DMS 273 (cell line): ENCODE measurements at regions not wholly inside any gene's neighbourhood (a gene's known extent, or its start where the extent isn't known, plus 50 kb on each side); places are given as distances from the start of the nearest gene placed in this dataset.

Experiments used
- DNase-seq: peaks from one replicate; lab custom pipeline; 2025; ENCODE audit not compliant: unreplicated experiment; lab: John Stamatoyannopoulos, UW

DNA sequence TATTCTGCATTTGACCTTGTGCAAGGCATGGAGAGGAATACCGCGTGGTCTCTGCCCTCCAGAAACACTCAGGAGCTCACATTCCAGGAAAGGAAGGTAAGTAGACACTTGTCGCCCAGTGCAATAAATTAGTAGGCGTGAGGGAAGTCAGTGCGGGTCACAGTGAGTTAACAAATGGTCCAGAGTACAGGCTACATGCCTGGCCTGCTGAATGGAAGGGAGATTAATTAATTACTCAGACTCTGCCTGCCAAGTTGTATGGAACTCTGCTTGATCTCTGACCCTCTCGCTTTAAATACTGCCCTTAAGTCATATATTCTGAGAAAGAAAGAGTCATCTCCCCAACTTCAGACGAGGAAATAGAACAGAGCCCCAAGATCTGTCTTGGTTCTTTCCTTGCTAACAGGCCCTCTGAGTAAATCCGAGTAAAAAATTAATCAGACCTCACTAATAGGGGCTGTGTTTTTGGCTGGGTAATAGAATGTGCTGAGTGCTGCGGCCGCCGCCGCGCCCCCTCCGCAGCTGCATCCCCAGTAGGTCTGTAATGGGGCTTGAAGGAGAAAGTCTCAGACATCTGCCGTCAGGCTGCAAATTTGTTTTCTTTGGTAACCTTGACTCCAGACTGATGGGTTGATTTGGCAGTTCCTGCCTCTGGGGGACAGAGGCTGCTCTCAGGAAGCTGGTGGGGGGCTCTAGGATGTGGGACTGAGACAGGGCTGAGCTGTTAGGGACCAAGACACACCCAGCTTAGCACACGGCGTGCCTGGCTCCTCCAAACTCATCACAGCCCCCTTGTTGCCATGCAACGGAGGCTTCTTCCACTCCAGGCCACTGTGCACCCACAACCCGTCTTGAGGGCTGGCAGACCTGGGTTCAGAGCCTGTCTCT is 144.4 kb downstream of the NSG2 start:
- DNase-seq = no peak

- no peak for DNase-seq
These were observed 145.6 kb downstream of the NSG2 start for GRCh38 chr5:174191076-174191475.

DNA sequence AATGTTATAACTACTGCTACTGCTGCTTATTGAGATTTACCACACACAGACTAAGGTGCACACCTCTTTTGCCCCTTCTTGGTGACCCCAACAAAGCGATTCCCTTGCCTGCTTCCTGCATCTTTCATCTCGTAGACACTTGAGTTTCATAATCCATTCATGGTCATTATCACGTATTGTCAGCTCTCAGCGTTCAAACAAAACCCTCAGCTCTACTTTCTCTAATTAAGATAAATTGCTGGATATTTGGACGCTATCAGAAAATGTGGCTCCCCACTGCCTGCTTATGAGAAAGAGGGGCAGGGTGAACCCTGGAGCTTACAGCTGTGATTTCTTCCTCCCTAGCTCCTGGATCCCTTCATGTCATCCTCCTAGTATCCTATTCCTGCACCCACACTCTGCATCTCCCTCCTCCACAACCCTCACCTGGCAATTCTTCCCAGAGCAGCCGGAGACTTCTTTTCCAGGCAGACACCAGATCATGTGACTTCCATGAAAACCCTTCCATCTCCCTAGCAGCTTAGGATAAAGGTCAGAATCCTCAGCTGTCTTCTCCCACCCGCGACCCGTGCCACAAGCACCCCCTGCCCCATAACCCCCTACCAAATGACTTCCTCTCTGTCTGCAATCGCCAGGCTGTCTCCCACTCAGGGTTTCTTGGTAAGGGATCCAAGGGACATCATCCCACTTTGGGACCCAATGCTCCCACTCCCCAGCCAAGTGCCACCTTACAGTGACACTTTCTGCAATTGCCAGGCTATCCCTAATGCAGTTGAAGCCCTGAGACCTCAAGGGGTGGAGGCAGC is 146.5 kb downstream of the NSG2 start:
- DNase-seq = no peak

DNA sequence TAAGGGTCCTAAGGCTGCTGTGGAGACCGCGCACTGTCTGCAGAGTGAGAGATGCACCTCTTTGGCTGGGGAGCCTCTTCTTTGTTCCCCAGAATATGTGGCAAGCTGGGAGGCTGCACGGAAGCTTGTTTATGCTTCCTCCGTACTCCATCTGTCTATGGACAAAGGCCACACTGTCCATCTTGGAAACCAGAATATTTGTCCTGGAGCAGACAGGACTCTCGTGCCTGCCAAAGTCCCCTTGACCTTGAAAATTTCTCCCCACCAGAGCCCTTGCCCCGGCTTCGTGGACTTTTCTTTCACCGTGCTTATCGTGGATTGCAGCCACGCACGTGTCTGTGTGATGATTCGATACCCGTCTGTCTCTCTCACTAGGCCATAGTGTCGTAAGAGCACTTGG is 147.4 kb downstream of the NSG2 start:
- no peak for DNase-seq

DNA sequence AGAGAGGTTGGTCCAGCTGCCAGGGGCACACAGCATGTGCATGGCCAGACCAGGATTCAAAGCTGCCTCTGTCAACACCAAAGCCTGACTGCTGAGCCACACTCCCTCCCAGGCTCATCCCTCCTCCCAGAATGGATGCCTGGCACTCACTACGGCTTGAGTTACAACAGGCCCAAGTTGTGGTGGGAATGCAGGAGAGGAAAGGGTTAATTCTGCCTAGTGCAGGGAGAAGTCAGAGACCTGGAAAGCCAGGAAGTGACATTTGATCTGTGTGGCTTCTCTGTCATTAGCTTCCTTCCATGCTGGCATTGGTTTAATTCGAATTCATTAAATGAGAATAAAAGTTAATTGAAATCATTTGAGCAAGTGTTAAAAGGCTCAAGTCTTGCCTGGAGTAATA is 150.0 kb downstream of the NSG2 start:
- no peak for DNase-seq

DNA sequence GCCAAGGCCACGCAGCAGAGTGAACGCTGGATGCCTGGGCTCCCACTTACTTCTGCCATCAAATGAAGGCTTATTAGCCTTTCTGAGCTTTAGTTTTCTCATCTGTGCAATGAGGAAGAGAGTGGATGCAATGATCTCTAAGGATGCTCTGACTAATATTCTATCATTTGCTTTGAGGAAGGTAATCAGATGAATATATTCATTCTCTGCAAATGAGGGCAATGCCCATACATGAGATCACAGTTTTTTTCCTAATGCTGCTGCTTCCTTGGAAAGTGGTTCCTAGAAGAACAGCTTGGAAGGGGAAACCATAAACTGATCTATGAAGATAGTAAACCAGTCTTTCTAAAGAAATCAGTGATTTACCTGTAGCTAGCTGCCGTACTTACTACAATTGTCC is 152.4 kb downstream of the NSG2 start:
- DNase-seq = no peak

GRCh38 chr5:174198541-174198940 is 153.0 kb downstream of the NSG2 start:
- no peak for DNase-seq

GRCh38 chr5:174202996-174203395 is 157.5 kb downstream of the NSG2 start:
- no peak for DNase-seq

DNA sequence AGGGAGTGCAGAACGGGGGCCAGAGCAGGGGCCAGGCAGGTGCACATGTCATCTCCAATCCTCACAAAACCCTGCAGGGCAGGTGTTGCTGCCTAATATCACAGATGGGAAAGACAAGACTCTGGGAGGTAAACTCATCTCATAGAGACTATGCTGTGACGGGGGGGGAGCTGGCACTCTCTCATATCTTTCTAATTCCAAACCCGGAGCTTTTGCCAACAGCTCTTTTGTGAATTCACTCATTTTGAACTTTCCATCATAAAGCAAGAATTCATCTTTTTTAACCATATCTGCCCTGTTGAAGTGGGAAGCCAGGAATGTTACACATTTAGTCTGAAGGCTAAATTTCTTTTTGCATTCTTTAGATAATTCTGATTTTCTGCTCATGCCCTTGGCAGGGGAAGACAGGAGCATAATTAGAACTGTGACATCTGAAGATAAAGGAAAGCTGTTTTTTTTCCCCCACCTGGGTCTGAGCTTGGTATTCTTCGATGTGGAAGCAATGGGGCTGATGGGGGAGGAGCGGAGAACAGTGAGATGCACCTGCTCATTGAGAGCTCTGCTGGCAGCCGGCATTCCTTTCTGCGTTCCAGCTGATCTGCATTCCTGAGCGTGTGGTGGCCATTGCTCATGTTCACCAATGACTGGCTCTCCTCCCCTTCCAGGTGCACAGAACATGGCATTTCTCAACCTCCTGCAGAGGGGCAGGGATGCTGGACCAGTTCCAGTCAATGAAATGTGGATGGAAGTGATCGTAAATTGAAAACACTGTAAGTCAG is 159.2 kb downstream of the NSG2 start:
- no peak for DNase-seq

GRCh38 chr5:174205939-174206338 is 160.4 kb downstream of the NSG2 start:
- no peak for DNase-seq

DNA sequence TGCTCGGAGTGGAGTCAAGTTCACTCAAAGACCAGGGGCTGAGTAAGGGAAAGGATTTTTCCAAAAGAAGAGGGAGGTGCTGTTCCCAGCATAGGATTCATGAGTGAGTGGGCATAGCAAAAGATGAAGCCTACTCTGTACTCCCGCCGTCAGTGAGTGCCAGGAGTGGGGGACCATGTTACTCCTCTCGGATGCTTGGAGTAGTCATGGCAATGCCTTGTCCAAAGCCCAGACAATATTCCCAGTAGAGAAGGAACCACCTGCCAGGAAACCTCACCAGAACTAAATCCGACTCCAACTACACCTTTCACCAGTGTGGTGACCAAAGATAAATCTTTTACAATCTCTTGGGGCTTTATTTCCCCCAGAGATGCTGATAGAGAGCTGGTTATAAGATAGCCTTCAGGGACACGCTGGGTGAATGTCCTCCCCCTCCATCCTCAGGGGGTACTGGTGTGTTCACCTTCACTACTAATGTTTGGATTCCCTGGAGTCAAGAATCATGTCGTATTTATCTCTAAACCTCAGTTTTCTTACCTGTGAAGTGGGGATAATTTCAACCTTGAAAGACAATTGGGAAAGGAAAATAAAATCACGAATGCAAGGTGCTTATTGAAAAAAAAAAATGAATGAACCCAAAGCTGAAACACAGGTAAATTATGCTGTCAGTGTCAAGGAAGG is 165.2 kb downstream of the NSG2 start:
- no peak for DNase-seq

- DNase-seq = no peak
These were observed 165.7 kb downstream of the NSG2 start for GRCh38 chr5:174211277-174211626.

DNA sequence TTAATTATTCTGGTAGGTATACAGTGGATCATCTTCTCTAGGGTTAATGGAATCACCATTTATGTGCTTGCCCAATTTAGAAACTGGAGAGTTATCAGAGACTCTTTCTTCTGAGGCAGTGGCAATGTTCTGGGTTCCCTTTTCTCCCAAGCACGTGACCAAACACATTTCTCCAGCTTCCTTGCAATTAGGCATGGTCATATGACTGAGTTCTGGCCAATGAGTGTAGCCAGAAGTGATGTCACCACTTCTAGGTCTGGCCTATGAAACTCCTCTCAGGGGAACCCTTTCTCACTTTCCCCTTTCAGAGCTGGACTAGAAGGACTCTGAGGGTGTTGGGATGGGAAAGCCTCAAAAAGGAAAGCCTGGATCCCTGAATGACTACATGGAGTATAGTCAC is 172.0 kb downstream of the NSG2 start:
- DNase-seq = no peak

DNA sequence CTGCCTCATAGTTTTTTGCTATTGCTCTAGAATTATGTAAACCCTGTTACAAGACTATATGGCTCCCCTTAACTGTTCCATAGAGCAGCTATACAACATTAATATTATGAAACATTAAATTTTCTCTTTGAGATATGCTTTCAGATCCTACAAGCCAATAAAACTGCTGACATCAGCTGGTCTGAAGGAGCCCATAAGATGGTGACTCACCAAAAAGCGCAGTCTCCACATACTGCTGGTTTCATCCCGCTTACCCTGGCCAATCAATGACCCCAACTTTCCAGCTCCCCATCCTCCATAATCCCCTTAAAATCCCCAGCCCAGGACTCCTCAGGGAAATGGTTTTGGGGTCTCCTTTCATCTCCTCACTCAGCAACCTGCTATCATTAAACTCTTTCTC is 172.7 kb downstream of the NSG2 start:
- no peak for DNase-seq

- no peak for DNase-seq
These were observed 174.9 kb downstream of the NSG2 start for GRCh38 chr5:174220417-174220816.

GRCh38 chr5:174221436-174221835 is 175.9 kb downstream of the NSG2 start:
- no peak for DNase-seq

DNA sequence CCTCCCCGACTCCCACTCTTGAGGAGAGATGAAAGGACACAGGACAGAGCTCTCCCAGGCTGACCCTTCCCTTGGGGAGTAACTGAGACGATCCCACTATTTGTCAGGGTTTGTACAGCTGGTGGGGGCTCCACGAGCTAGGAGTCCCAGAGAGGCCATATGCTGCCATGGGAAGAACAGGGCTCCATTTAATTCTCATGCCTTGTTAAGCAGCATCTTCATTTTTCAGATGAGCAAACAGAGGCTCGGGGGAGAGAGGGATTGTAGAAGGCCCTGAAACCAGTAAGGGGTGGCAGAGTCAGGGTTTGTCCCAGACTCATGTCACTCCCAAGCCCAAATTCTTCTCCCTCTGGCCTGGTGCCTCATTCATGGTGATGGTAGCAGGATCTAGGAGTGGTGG is 176.4 kb downstream of the NSG2 start:
- DNase-seq = no peak

DNA sequence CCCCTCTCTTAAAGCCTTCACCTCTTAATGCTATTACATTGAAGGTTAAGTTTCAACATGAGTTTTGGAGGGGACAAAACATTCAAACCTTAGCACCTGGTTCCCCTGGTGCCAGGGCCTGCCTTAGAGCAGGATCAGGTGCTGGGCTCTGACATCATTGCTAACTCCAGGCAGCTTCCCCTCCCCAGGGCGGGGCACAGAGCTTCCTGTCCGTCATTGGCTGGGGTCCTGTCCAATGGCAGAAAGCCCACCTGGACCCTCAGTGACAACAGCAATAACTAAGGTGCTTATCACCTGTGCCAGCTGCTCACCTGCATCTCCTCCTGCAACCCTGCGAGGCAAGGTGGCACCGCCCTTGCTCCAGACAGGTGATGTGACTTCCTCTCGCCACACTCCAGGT is 177.4 kb downstream of the NSG2 start:
- no peak for DNase-seq

DNA sequence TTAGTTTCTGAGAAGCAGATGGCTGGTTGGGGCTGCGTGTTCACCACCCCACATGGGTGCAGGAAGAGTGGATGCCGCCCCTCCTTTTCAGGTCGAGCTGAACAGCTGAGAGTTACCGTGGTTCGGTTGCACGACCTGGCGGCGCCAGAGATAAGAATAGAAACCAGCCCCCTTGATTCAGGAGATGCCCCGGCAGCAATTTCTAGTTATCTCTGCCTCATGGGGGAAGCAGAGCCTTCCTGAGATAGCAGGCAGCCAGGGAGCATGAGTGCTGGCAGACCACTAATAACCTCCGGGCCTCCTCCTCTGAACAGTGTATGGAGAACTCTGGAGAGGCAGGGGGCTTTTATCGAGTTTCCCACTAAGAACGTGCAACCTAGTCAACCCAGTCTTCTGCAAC is 177.8 kb downstream of the NSG2 start:
- DNase-seq = no peak

DNA sequence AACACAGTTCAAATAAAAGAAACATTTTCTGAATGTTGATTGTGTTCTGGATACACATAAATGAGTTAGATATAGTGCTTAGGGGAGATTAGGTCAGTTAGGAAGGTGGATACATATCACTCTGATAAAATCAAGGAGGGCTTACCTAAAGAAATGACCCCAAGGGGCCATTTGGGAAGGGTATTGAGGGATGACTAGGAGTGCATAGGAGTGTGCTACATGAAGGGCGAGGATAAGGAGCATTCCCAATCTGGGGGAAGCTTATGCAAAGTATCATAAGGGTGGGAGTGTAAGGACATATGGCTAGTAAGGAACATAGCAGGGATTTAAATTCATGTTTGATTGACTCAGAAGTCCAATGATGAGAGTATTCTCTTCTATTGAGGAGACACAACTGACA is 183.6 kb downstream of the NSG2 start:
- DNase-seq = no peak
